Epithelial cell of esophagus (primary cell): ENCODE measurements at regions not wholly inside any gene's neighbourhood (a gene's known extent, or its start where the extent isn't known, plus 50 kb on each side); places are given as distances from the start of the nearest gene placed in this dataset.
"Not testable (repeated sequence)": the region's sequence is repeated elsewhere in the genome, so short reads cannot be mapped to it uniquely, and the experiment has no call there.

Experiments
- DNase-seq: peaks from one replicate; pipeline ENCODE4 v3.0.0; 2010; ENCODE audit warnings: low read depth
- H3K4me3 ChIP-seq: 2 replicates; pipeline ENCODE4 v1.5.1; 2011; ENCODE audit warnings: mild to moderate bottlenecking, low read length, control low read depth
- TF ChIP-seq, protein P1 (sequence below): IDR thresholded peaks from 2 replicates; pipeline ENCODE4 v1.5.1; 2011; ENCODE audit warnings: low read depth, mild to moderate bottlenecking, low read length, control low read depth, inconsistent platforms; ENCODE audit not compliant: insufficient read depth; ENCODE audit errors: missing control alignments

DNA sequence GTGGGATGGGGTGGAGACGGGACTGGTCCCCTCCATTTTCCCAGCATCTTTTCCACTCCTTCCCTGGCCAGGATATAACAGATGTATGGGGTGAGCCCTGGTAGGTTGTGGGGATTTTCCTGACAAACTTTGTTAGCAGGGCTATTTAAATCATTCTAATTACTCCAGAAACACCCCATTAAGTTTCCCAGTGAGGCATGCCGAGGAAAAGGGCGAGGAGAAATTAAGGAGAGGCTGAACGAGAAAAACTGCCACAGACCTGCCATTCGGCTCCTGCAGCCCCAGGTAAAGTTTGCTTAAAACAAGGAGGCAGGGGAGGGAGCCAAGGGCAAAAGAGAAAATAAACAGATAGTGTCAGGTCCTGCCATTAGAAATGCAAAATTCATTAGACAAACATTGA lies 428.2 kb downstream of the BUD13 start:
- H3K4me3 ChIP-seq: no peak overlapping the region
- TF ChIP-seq, protein P1, sequence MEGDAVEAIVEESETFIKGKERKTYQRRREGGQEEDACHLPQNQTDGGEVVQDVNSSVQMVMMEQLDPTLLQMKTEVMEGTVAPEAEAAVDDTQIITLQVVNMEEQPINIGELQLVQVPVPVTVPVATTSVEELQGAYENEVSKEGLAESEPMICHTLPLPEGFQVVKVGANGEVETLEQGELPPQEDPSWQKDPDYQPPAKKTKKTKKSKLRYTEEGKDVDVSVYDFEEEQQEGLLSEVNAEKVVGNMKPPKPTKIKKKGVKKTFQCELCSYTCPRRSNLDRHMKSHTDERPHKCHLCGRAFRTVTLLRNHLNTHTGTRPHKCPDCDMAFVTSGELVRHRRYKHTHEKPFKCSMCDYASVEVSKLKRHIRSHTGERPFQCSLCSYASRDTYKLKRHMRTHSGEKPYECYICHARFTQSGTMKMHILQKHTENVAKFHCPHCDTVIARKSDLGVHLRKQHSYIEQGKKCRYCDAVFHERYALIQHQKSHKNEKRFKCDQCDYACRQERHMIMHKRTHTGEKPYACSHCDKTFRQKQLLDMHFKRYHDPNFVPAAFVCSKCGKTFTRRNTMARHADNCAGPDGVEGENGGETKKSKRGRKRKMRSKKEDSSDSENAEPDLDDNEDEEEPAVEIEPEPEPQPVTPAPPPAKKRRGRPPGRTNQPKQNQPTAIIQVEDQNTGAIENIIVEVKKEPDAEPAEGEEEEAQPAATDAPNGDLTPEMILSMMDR: no peak
- no peak for DNase-seq

DNA sequence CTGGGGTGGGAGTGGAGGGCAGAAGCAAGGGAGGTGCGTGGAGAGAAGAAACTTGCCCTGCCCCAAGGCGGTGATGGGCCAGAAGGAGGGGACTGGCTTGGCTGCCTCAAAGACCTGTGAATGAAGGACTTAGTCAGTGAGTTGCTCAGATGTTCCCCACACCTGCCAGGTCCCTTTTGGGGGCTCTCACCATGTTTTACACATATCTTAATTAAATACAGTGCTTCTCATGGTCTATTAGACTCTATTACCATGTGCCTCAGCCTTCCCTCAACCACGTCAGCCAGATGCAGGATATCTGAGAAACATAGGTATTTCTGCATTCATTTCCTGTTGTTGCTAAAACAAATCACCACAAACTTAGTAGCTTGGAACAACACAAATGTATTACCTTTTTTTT lies 429.5 kb downstream of the BUD13 start:
- DNase-seq: no peak
- H3K4me3 ChIP-seq: no peak overlapping the region
- TF ChIP-seq, protein P1: no peak

DNA sequence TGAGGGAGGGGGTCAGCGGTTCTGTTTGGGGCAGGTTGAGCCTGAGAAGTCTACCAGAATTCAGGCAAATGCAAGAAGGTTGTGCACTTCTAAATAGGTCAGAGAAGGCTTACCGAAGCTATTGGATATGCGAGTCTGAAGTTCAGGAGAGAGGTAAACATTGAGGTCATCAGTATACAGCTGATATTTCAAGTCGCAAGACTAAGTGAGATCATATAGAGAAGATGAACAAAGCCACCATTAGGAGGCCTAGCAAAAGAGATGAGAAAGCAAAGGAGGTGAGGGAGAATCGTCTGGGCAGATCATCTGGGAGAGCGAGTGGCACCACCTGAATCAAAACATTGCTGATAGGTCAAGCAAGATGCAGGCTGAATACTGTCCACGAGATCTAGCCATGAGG lies 430.6 kb downstream of the BUD13 start:
- no peak overlapping the region for H3K4me3 ChIP-seq
- DNase-seq: no peak
- TF ChIP-seq, protein P1: no peak

DNA sequence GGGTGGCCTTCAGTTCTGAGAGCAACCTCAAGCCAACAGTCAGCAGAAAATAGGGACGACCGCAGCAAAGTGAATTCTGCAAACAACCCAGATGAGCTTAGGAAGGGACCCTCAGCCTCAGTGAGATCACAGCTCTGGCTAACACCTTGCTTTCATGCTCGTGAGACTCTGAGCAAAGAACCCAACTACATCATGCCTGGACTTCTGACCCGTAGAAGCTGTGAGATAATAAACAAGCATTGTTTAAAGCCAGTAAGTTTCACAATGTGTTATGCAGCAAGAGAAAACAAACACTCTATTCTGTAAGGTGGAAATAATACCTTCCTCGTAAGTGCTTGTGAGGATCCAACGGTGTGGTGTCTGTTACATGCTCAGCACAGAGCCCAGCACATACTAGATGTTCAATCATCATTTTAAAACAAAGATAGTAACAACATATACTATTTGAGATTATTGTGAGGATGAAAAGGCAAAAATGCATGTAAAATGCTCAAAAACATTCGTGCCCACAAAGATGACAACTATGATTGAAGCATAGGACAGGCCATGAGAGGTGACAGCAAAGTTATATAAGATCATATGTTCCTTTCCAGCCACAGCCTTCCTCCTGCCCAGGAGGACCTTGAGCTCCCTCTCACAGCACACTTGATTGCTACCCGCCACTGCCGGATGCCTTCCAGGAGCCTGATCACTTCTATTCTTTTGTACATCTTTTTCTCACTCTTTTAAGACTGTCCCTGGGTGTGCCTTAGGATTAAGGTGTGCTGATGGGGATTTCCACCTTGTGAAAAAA lies 433.3 kb downstream of the BUD13 start:
- no peak for DNase-seq
- TF ChIP-seq, protein P1: no peak

DNA sequence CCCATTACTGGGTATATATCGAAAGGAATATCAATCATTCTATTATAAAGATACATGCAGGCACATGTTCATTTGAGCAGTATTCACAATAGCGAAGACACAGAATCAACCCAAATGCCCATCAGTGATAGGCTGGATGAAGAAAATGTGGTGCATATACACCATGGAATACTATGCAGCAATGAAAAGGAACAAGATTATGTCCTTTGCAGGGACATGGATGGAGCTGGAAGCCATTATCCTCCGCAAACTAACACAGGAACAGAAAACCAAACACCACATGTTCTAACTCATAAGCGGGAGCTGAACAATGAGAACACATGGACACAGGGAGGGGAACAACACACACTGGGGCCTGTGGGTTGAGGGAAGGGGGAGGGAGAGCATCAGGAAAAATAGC lies 434.3 kb downstream of the BUD13 start:
- H3K4me3 ChIP-seq, DNase-seq: not testable (repeated sequence)

More for the DNA sequence above, 433.3 kb downstream of the BUD13 start:
- no peak overlapping the region for H3K4me3 ChIP-seq

DNA sequence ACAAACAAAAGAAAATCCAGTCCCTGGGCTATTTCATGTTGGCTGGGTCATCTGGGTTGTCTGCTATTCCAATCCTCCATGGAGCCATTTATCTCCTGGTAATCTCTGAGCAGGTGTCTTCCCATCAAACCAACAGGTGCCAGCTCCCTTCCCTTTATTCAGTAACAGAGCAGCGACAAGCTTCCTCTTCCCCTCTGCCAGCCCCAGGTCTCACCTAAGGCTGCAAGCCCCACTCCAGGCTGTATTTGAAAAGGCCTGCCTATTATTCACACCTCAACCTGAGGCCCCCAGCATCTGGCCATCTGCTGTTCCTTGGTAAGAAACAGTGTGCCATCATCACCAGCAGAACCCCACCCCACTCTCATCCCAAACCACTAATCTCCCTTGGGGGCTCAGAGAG lies 436.2 kb downstream of the BUD13 start:
- TF ChIP-seq, protein P1: no peak
- H3K4me3 ChIP-seq: no peak overlapping the region
- no peak for DNase-seq

DNA sequence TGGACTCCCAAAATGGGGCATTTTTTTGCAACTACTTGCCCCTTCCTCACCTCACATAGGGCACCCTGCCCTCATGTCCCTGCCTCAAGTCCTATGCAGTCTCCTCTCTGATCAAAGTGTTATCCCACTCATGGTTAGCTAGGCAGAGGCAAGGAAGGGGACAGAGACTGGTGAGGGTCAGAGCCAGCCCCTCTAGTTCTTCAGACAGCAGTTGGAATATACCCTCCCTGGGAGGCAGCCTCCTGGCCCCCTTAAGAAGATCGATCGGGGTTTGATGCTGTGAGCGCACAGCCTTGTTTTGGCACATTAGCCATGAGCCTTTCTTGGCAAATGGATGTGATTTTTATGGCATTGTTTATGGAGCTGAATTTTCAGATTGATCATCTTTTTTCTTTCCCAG lies 436.9 kb downstream of the BUD13 start:
- TF ChIP-seq, protein P1: no peak
- no peak for DNase-seq
- no peak overlapping the region for H3K4me3 ChIP-seq

DNA sequence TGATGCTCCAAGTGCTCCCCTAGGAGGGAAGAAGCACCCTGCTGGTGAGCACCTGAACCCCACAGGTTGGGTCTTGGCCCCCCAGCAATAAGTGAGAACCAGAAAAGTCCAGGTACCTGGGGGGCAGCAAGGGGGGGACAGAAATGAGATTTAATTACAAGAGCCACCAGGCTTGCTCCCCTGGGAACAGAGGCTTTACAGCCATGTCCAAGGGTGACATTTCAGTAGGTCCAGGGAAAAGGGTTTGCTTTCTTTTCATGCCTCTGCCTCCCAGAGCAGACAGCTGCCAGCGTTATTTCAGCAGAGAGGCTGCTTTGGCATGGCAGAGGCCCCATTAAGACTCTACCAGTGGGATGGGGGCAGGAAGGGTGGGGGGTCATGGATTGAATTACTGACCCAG lies 437.7 kb downstream of the BUD13 start:
- no peak overlapping the region for H3K4me3 ChIP-seq
- TF ChIP-seq, protein P1: no peak
- DNase-seq: no peak
